T-helper 1 cell treated with Interleukin-12 subunit alpha and Interleukin-12 subunit beta and Interleukin-4 antibody, amounts not matched to agents 30 μg/mL and 1 μg/mL, for 36 hours (primary cell): ENCODE measurements at regions not wholly inside any gene's neighbourhood (a gene's known extent, or its start where the extent isn't known, plus 50 kb on each side); places are given as distances from the start of the nearest gene placed in this dataset.

Experiments
- H3K27ac Mint-ChIP-seq: one replicate; pipeline ENCODE4 v1.8.0; 2021; ENCODE audit warnings: mild to moderate bottlenecking, mixed read lengths
- H3K27me3 Mint-ChIP-seq: one replicate; pipeline ENCODE4 v1.8.0; 2021; ENCODE audit warnings: low read depth, mixed read lengths
- H3K36me3 Mint-ChIP-seq: one replicate; pipeline ENCODE4 v1.8.0; 2021; ENCODE audit warnings: low read depth, mixed read lengths
- H3K4me1 Mint-ChIP-seq: one replicate; pipeline ENCODE4 v1.8.0; 2021; ENCODE audit warnings: low read depth, mixed read lengths
- H3K4me3 Mint-ChIP-seq: one replicate; pipeline ENCODE4 v1.8.0; 2021; ENCODE audit warnings: mild to moderate bottlenecking, moderate library complexity, mixed read lengths
- H3K9me3 Mint-ChIP-seq: one replicate; pipeline ENCODE4 v1.8.0; 2021; ENCODE audit warnings: mixed read lengths

DNA sequence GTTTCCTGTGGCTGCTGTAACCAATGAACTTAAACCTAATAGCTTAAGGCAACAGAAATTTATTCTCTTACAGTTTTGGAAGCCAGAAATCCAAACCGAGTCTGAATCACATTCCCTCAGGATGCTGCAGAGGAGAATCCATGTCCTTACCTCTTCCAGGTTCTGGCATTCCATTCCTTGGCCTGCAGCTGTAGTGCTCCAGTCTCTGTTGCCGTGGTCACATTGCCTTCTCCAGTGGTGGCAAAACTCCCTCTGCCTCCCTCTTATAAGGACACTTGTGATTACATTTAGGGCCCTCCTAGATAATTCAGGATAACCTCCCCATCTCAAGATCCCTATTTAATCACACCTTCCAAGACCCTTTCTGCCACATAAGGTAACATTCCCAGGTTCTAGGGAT, 88.7 kb upstream of the SHB start:
- no peaks in the 10 kb centered on the region for H3K36me3 Mint-ChIP-seq
- H3K9me3 Mint-ChIP-seq = no peaks in the 10 kb centered on the region

DNA sequence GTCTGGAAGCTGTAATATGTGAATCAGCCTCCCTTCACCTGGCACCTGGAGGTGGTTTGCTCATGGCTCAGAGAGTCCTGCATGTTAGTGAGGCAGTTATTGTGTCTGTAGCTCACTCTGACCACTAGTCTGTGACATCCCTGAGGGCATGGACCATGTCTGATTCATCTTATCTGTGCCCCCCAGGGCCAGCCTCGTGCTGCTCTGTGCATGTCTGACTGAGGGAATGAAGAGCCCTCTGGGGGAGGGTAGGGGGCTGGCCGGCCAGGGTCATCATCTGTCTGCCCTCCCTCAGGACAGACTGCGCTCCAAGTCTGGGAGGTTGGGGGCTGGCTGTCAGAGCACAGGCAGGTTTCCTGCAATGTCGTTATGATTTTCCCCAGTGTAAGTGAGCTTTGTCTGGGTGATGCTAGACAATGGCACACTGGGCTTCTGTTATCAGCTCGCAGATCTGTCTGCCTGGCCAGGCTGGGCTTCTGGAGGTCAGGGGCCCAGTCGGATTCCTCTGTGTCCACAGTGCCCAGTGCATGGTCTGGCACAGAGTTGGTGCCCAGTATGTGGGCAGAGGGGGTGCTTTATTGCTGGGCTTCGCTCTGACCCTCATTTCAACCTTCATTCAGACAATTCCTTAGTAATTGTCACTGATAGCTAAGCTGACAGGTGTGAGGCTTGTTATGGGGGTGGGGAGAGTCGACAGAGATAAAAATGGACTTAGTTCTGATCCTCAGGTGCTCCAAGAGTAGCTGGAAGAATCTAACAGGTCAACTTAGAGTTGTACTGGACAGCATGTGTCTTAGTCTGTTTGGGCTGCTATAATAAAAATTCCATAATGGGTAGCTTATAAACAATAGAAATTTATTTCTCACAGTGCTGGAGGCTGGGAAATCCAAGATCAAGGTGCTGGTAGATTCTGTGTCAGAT, 85.7 kb upstream of the SHB start:
- Mint-ChIP-seq H3K9me3 (no peaks in the 10 kb centered on the region), H3K36me3 (no peaks in the 10 kb centered on the region), H3K4me3 (no peak overlapping the region), H3K27ac (no peak overlapping the region), H3K4me1 (no peaks in the 10 kb centered on the region), H3K27me3 (no peaks in the 10 kb centered on the region)

More for the DNA sequence above, 88.7 kb upstream of the SHB start:
- no peaks in the 10 kb centered on the region for H3K27me3 Mint-ChIP-seq
- H3K4me3 Mint-ChIP-seq = no peak overlapping the region
- H3K4me1 Mint-ChIP-seq = no peaks in the 10 kb centered on the region
- no peak overlapping the region for H3K27ac Mint-ChIP-seq

DNA sequence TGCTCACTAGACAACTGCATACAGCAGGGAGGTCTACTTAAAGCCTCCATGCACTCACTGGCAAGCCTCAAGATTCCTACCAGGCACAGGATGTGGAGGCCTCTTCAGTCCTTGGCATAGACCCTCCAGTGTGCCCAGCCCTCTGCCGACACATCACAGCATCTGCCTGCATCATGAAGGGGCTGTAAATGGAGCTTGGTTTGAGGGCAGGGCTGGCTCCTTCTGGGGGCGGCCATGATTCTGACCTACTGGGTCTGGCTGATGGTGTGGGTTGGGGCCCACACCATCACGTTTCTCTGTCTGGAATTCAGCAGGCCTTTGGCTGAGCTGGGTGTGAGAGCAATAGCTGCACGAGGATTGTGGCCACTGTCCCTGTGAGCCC, 84.9 kb upstream of the SHB start:
- Mint-ChIP-seq H3K27ac (no peak overlapping the region), H3K36me3 (no peaks in the 10 kb centered on the region), H3K27me3 (peaks cover 2% of the 10 kb centered on the region), H3K4me3 (no peak overlapping the region), H3K9me3 (no peaks in the 10 kb centered on the region), H3K4me1 (no peaks in the 10 kb centered on the region)

DNA sequence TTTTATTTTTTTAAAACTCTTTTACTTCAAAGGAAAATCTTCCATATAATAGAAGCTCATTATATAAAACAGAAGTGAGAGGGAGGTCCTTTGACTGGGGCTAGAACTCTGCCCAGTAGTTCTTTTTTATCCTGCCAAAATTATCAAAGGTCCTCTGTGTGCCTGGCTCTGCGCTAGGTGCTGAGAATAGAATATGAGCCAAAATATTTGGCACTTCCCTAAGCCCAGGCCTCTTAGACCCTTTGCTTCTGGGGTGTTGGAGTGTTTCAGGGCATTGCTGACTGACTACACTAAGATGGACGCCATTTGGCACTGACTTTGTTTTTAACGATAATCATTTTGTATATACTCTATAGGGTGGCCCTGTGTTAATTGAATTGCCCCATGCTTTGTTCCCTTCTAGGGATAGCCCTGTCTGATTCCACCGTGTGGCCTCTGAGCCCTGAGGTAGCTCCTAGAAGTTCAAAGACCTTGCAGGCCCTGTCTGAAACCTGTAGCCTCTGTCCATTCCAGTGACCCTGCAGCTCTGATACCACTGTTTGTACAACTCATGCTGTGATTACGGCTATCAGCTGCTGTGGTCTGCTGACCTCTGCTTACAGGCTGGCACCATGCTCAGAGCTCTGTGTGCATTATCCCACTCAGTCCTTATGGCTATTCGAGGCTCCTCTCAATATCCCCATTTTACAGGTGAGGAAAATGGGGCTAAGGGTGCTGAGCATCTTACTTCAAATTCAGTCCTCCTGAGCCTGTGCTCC, 84.3 kb upstream of the SHB start:
- Mint-ChIP-seq H3K9me3 (no peaks in the 10 kb centered on the region), H3K27ac (no peak overlapping the region), H3K4me3 (no peak overlapping the region), H3K36me3 (no peaks in the 10 kb centered on the region), H3K4me1 (no peaks in the 10 kb centered on the region), H3K27me3 (peaks cover 5% of the 10 kb centered on the region)

DNA sequence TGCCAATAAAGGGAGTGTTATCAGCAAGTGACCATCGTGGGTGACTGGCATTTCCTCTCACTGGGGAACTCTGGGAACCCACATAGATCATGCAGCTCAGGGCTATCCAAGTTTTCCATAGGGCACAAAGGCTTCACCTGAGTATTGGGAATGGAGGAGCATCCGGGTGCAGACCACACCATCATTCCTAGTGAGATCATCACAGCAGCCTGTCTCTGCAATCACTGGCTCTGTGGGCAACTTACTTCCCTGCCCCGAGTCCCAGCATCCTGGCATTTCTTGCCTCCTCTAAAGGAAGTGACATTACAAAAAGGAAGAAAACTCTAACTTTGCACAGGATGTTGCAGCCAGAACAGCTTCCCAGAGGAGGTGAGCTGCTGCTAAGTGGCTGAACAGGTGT, 80.6 kb upstream of the SHB start:
- no peak overlapping the region for H3K4me3 Mint-ChIP-seq
- no peaks in the 10 kb centered on the region for H3K36me3 Mint-ChIP-seq
- H3K27ac Mint-ChIP-seq = no peak overlapping the region
- H3K4me1 Mint-ChIP-seq = no peaks in the 10 kb centered on the region
- H3K27me3 Mint-ChIP-seq = peaks cover 5% of the 10 kb centered on the region
- H3K9me3 Mint-ChIP-seq = no peaks in the 10 kb centered on the region

DNA sequence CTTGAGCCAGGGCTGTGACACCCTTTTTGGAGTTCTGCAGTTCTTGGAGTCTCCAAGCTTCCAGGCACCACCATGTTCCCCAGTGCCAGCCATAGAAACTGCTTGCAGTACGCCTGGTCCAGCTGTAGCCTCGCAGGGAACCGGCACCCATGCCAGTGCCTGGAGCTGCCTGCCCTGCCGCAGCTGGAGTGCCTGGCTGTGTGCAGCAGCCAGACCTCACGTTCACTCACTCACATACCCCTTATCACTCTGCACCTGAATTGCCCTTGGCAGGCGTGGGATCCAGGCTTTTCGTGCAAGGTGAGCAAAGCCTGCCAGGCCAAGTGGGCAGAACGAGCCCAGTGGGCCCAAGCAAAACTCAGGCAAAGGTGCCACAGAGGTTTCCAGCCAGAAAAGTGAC, 77.8 kb upstream of the SHB start:
- Mint-ChIP-seq H3K4me1 (no peaks in the 10 kb centered on the region), H3K27me3 (peaks cover 9% of the 10 kb centered on the region), H3K27ac (no peak overlapping the region), H3K9me3 (no peaks in the 10 kb centered on the region), H3K4me3 (no peak overlapping the region), H3K36me3 (no peaks in the 10 kb centered on the region)

DNA sequence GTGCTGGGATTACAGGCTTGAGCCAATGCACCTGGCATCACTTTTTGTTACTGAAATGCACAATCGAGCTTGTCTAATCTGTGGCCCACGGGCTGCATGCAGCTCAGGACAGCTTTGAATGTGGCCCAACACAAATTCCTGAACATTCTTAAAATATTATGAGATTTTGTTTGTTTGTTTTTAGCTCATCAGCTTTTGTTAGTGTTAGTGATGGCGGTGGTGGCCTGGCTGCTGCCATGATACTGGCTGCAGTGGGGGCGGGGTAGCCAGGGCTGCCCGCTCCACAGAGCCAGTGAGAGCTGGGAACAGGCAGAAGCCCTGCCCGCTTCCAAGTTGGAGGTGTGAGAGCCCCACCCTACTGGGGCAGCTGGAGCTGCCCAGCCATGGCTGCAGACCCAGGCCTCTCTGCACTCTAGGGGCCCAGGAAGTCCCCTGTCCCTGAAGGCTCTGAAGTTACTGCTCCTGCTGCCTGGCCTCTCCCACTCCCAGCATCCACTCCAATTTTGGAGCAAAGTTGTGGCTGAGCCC, 76.6 kb upstream of the SHB start:
- Mint-ChIP-seq H3K36me3 (no peaks in the 10 kb centered on the region), H3K27me3 (peaks cover 19% of the 10 kb centered on the region), H3K4me1 (no peaks in the 10 kb centered on the region), H3K27ac (no peak overlapping the region), H3K4me3 (no peak overlapping the region), H3K9me3 (no peaks in the 10 kb centered on the region)

DNA sequence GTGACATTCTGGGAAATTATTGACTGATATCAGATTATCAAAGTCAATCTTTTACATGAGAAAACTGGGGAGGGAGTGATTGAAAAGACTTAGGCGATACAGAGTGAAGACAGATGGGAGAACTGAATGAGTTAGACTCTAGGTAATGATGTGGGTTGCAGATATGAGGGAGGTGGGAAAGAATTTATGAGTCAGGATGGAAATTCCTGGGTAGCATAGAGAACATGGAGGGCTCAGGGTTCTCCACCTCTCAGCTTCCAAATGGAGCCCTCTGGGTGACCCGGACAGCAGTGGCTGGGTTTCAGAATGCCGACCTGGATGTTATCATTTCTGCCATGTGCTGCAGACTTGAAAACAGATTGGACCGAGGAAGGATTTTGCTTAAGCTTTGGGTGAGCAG, 75.4 kb upstream of the SHB start:
- Mint-ChIP-seq H3K4me3 (no peak overlapping the region), H3K9me3 (no peaks in the 10 kb centered on the region), H3K27me3 (peaks cover 28% of the 10 kb centered on the region), H3K27ac (no peak overlapping the region), H3K4me1 (no peaks in the 10 kb centered on the region), H3K36me3 (no peaks in the 10 kb centered on the region)

DNA sequence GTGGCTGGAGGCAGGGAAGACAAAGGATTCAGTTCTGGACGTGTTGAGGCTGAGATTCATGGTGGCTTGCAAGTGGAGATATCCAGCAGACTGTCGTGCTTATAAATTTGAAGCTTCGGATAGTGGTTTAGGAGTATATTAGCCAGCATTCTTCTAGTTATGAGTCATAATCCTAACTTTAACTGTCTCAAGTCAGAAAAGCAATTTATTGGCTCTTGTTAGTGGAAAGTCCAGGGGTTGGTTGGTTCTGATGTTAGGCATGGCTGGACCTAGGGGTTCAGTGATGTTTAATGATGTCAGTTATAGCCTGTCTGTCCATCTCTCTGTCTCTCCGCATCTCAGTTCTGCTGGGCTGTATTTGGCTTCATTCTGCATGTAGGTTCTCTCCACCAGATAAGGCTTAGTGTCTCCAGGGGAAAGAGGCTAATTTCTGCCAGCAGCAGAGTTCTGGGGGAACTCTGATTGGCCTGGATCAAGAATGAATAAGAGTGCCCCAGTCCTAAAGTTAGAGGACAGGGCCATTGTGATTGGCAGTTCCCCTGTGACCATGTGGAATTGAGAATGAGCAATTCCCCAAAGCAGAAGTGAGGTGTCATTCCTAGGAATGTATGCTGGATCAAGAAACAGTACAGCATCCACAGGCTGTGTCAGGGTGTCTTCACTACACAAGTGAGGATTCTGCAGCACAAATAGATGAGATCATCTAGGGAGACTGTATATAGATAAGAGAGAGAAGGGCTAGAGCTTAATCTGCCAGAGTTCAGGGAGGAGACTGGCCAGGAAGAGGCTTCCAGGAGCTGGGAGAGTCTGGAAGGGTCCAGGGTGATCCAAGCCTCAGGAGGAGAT, 72.9 kb upstream of the SHB start:
- Mint-ChIP-seq H3K27ac (no peak overlapping the region), H3K9me3 (no peaks in the 10 kb centered on the region), H3K4me3 (no peak overlapping the region), H3K4me1 (no peaks in the 10 kb centered on the region), H3K27me3 (peaks cover 39% of the 10 kb centered on the region), H3K36me3 (no peaks in the 10 kb centered on the region)

DNA sequence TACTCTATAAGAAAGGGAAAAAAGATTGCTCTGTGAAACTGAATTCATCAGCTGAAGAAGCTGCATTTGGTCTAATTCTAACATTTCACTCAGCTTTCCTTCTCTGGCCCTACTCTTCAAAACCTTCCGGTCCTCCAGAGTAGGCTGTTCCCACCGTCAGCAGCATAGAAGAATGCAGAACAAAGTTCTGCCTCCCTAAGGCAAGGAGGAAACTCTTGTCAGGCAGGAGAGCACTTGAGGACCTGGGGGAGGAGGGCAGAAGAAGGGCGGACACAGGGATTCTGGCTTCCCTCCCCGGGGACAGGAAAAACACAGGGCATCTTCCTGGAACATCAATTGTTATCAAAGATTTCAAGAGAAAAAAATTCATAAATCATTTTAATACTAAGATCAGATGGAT, 69.2 kb upstream of the SHB start:
- Mint-ChIP-seq H3K9me3 (no peaks in the 10 kb centered on the region), H3K36me3 (no peaks in the 10 kb centered on the region), H3K27me3 (peaks cover 36% of the 10 kb centered on the region), H3K4me3 (no peak overlapping the region), H3K27ac (no peak overlapping the region), H3K4me1 (no peaks in the 10 kb centered on the region)

DNA sequence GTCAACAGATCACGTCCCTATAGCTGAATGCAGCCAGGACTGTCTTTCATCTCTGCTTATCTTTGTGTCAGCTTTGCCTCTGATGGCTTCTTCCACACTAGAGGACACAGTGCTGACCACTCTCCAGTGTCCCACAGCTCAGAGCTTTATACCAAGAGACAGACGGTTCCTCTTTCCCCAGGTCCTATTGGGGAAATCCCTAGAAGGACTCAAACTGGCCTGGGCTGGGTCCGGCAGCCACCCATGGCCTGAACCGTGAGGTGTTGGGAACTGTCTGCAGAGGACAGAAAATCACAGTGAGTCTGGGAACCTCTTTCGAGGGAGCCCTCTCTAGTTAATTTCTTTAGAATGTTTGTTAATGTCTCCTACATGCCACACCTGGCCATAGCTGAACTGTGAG, 68.3 kb upstream of the SHB start:
- H3K9me3 Mint-ChIP-seq = no peaks in the 10 kb centered on the region
- H3K4me3 Mint-ChIP-seq = no peak overlapping the region
- H3K4me1 Mint-ChIP-seq = no peaks in the 10 kb centered on the region
- H3K27me3 Mint-ChIP-seq = peaks cover 36% of the 10 kb centered on the region
- no peaks in the 10 kb centered on the region for H3K36me3 Mint-ChIP-seq
- no peak overlapping the region for H3K27ac Mint-ChIP-seq

DNA sequence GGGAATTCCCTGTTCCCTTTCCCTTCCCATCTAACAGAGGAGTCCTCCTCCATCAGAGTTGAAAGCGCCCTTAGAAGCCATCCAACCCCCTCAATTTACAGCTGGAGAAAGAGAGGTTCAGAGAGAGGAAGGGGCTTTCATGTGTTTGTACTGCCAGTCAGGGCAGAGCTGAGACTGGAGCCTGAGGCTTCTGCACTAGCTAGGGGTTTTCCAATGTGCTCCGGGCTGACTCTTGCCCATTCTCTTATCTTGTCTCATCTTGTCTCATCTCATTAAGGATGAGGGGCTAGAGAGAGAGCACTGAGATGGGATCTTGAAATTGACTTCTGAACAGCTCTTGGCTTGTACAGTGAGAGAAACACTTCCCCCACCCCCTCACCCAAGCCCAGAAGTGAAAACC, 67.4 kb upstream of the SHB start:
- no peak overlapping the region for H3K4me3 Mint-ChIP-seq
- peaks cover 32% of the 10 kb centered on the region for H3K27me3 Mint-ChIP-seq
- no peaks in the 10 kb centered on the region for H3K36me3 Mint-ChIP-seq
- no peak overlapping the region for H3K27ac Mint-ChIP-seq
- no peaks in the 10 kb centered on the region for H3K9me3 Mint-ChIP-seq
- H3K4me1 Mint-ChIP-seq = no peaks in the 10 kb centered on the region

DNA sequence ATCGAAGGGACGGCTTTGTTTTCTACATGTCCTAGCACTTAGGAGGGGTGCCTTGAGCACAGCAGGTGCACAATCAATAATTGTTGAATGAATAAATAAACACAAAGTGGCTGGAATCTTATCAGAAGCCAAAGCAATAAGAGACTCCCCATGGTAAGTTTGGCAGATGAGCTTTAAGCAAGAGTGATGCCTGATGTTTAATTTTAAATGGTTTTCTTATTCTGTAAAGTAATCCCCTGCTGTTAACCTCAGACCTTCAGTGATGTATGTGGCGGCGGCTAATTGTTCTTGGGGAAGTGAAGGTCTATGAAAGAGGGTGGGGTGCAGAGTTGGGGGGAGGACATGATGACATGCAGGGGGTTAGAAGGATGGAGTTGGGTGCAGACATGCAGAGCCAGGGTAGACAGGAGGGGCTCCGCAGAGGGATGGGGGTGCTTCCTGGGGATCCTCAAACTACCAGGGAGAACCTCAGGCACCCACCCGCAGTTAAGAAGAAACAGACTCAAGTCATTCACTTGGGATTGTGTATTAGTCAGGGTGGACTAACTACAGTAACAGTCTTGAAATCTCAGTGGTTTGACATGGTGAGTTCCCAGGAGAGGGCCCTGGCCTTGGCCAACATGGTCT, 65.7 kb upstream of the SHB start:
- Mint-ChIP-seq H3K4me3 (no peak overlapping the region), H3K27me3 (peaks cover 17% of the 10 kb centered on the region), H3K36me3 (no peaks in the 10 kb centered on the region), H3K27ac (no peak overlapping the region), H3K4me1 (no peaks in the 10 kb centered on the region), H3K9me3 (no peaks in the 10 kb centered on the region)

DNA sequence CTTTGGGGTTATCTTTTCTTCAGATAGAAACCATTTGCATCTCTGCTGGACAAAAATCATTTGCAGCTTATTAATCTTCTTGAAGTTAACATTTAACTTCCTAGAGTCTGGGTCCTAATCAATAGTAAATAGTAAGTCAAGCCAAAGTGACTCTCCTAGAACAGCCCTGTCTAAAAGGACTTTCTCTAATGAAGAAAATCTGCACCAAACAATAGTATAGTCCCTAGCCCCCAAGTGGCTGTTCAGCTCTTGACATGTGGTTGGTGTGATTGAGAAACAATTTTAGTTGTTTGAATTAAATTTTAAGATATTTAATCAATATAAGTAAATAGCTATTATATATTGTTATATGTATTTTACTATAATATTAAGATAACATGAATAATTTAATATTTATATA, 64.6 kb upstream of the SHB start:
- no peaks in the 10 kb centered on the region for H3K36me3 Mint-ChIP-seq

More for the DNA sequence above, 64.6 kb upstream of the SHB start:
- H3K27ac Mint-ChIP-seq = no peak overlapping the region
- no peaks in the 10 kb centered on the region for H3K4me1 Mint-ChIP-seq
- no peaks in the 10 kb centered on the region for H3K9me3 Mint-ChIP-seq
- peaks cover 11% of the 10 kb centered on the region for H3K27me3 Mint-ChIP-seq
- H3K4me3 Mint-ChIP-seq = no peak overlapping the region
